GM21619 (cell line): ENCODE measurements at regions not wholly inside any gene's neighbourhood (a gene's known extent, or its start where the extent isn't known, plus 50 kb on each side); places are given as distances from the start of the nearest gene placed in this dataset.
"Not testable (repeated sequence)": the region's sequence is repeated elsewhere in the genome, so short reads cannot be mapped to it uniquely, and the experiment has no call there.

Source experiments
- ATAC-seq: cut with Tn5 transposase; IDR thresholded peaks from one replicate; pipeline ENCODE4 v1.9.1; 2021; ENCODE audit not compliant: unreplicated experiment

- ATAC-seq: no peak
These were observed 1038.8 kb upstream of the AUTS2 start for GRCh38 chr7:68559518-68559917.

- ATAC-seq: no peak
These were observed 1035.9 kb upstream of the AUTS2 start for GRCh38 chr7:68562323-68562899.

DNA sequence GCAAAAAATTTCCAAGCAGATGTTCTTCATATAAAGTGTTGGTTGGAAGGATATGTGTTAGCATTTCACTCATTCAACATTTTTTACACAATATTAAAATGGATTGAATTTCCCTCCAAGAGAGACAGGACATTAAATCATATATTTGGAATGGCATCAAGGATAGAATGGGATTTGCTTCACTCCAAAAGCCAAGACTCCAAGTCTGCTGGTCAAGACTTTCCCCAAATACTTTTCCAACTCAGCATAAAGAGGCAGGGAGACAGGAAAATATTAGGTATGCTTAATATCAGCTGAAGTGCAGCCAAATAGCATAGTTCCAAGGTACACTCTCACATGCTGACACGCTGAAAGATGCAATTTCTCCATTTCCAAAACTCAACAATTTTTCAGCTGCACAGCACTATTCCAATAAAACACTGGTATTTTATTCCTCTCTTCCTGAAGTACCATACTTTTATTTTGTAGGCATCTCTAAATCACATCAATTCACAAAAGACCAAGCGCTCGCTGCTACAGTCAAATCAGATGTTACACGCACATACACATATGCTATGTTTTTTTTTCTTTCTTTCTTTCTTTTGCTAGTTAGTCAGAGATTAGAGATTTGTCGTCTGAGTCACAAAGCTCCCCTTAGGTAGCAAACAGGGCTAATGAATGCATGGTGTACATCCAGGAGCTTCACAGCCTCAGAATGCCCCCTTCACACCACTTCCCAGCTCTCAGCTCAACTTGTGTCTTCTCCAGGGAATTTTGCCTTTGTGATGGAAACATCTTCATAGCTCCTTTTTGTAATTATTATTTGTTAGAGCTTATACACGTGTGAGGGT lies 1033.8 kb upstream of the AUTS2 start:
- ATAC-seq: no peak

GRCh38 chr7:68571286-68571685 lies 1027.0 kb upstream of the AUTS2 start:
- no peak for ATAC-seq

DNA sequence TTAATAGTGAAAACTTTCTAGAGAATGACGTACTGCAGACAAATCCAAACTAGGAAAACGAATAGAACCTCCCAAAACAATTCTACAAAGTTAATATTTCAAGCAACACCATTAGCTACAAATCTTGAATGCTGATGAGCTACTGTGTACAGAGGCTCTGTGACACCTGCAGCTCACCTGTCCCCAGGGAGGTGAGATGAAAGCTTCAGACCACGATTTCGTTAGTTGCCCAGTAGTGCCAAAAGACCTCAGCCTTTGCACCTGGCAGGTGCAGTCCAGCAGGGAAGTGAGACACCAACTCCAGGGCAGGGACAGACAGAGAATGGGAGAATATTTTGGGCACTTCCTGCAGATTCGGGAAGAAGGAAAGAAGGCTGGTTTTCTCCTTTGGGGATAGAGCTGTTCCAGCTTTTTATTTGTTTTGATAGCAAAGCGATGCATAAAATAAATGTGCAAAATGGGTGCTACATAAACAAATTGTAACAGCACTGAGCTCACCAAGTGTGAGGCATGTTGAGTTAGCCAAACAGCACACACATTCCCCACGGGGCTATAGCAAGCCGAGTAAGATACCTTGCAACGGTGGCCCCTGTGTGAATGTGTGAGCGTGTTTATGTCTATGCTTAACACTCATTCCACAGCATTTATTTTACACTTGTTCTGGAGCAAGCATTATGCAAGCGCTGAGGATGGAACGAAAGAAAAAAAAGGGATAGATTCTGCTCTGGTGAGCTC lies 1024.8 kb upstream of the AUTS2 start:
- ATAC-seq: no peak

DNA sequence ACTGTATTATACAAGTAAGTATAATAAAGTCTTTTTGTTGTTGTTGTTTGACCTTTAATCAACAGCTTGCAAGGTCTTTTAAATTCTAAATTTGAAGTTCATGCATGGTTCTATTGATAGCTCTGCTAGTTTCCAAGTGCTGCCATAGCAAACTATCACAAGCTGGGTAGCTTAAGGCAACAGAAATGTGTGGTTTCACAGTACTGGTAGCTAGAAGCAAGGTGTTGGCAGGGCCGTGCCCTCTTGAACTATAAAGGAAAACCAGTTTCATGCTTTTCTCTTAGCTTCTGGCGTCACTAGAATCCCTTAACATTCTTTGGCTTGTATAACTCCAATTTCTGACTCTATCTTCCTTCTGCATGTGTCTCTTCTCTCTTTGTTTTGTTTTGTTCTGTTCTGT lies 1021.9 kb upstream of the AUTS2 start:
- ATAC-seq: no peak

- no peak for ATAC-seq
These were observed 1016.9 kb upstream of the AUTS2 start for GRCh38 chr7:68581417-68581816.

DNA sequence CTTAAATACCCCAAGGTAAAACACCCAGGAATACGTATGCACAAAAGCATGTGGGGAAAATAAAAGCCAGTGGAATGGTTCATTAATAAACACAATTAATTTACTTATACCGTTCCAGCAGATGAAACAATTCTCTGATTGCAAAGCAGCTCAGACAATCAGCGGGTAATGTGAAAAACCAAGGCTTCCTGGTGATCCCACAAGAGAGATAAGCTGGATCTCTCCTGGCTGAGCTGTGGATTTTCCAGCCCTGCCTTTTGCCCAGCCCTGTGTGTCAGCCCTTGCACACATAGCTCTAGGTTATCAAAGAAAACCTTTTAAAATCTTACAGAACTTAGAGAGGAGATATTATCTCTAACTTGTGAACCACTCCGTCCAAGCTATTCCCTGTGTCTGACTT lies 1010.7 kb upstream of the AUTS2 start:
- no peak for ATAC-seq

- ATAC-seq: no peak
These were observed 996.4 kb upstream of the AUTS2 start for GRCh38 chr7:68601826-68602225.

GRCh38 chr7:68604541-68604940 lies 993.7 kb upstream of the AUTS2 start:
- ATAC-seq: no peak

GRCh38 chr7:68610701-68611100 lies 987.6 kb upstream of the AUTS2 start:
- ATAC-seq: no peak

DNA sequence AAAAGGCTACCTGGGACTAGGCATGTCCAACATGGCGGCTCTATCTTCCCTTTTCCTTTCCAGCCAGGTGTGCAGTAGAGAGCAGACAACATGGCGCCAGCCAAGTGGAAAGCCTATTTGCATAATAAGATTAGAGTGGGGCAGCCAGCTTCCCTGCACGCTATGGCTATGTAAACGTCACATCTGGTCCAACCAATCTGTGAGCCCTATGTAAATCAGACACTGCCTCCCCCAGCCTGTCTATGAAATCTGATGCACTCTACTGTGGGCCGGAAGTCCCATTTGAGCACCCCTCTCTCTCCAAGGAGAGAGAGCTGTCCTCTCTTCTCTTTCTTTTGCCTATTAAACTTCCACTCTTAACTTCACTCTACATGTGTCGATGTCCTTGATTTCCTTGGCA lies 984.9 kb upstream of the AUTS2 start:
- no peak for ATAC-seq

DNA sequence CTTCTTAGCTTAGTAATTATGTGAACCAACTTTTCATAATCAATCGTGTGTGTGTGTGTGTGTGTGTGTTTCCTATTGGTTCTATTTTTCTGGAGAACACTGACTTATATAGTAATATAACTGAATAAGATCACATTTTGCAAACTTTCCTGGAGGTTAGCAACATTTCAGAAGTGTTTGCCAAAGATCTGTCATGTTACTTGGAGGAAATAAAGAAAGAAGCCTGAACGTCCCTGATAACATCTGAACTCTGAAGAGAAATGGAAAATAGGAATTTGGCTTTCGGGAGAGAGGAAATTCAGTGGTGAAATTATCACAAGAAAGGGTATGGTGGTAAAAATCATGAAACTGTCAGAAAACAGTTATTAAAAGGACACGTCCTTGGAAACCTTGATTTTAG lies 984.4 kb upstream of the AUTS2 start:
- ATAC-seq: no peak

DNA sequence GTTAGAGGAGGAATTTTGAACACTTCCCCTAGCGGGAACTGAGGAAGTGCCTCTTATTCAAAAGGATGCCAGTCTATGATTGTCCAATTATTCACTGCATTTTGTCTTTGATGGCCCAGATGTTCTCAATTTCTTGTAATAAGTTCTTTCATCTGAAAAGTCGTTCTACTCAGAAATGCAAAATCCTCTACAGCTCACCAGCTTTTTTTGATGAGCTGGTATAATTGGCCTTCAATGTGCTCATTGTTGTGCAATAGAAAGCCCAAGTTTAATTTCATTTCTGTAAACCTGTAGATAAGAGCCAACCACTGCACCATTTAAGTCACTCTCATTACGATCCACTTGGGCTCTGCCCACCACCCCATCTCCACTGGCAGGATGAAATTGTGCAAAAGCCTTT lies 978.7 kb upstream of the AUTS2 start:
- no peak for ATAC-seq

GRCh38 chr7:68622500-68622899 lies 975.8 kb upstream of the AUTS2 start:
- no peak for ATAC-seq

- ATAC-seq: no peak
These were observed 975.2 kb upstream of the AUTS2 start for GRCh38 chr7:68623030-68623429.

DNA sequence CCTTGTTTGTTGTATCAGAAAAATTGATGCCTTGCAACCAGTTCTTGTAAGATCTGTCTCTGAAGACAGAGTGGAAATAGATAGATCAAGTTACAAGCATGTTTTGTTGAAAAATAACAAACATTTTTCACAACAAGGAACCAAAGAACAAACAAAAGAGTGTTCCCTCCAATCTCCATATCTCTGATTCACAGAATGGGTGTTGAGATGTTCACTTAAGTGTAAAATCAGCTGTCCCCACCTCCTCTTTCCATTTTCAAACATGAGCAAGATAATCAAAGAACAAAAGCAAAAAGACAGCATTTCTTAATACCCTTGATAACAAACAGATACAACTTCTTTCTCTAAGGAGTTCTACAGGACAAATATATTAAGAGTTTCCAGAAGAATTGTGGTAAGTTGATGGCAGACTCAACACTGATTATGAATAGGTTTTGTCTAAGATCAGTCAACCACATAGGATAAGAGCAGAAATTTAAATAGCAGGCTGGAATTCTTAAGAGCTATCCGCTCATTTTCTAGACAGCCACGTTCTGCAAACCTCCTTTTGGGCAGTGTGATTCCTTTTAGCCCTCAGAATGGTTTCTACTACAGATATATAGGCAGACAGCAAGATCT lies 970.9 kb upstream of the AUTS2 start:
- ATAC-seq: no peak

DNA sequence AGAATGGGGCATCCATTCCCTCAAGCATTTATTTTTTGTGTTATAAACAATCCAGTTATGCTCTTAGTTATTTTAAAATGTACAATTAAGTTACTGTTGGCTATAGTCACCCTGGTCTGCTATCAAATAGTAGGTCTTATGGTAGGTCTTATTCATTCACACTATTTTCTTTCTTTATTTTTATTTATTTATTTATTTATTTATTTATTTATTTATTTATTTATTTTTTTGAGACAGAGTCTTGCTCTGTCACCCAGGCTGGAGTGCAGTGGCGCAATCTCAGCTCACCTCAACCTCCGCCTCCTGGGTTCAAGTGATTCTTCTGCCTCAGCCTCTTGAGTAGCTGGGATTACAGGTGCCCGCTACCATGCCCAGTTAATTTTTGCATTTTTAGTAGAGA lies 967.4 kb upstream of the AUTS2 start:
- not testable (repeated sequence) for ATAC-seq

- no peak for ATAC-seq
These were observed 958.2 kb upstream of the AUTS2 start for GRCh38 chr7:68640103-68640502.

DNA sequence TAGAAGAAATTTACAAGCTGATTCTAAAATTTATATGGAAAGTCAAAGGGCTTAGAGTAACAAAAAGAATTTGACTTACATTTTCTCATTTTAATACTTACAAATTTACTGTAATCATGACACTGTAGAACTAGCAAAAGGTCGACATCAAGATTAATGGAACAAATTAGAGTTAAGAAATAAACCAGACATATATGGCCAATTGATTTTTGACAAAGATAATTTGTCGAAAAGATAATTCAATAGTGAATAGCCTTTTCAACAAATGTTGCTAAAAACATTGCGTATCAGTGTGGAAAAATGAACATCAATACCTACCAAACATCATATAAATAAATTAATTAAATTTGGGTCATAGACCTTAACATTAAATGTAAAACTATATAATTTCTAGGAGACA lies 955.5 kb upstream of the AUTS2 start:
- no peak for ATAC-seq

GRCh38 chr7:68663392-68663791 lies 934.9 kb upstream of the AUTS2 start:
- no peak for ATAC-seq

- no peak for ATAC-seq
These were observed 927.2 kb upstream of the AUTS2 start for GRCh38 chr7:68671046-68671445.
